GM12878 (cell line): ENCODE measurements at regions not wholly inside any gene's neighbourhood (a gene's known extent, or its start where the extent isn't known, plus 50 kb on each side); places are given as distances from the start of the nearest gene placed in this dataset.

ENCODE experiments used
- ATAC-seq: fragments of 200-7000 bp; cut with Tn5 transposase; 3 replicates; pipeline ENCODE4 v1.9.1; 2020; ENCODE audit warnings: mild to moderate bottlenecking, moderate library complexity
- BruUV-seq: library from RNA; stranded (reverse); fragments of 400-500 nt; replicated peaks from 2 replicates; lab custom pipeline; 2021; lab: Mats Ljungman, UMichigan
- CTCF ChIA-PET: fragments of 300-600 bp; sonication (Branson Sonifier 250); formaldehyde crosslinking; extraction: SDS; loops from one replicate; lab custom pipeline; 2021; ENCODE audit warnings: inconsistent platforms; lab: Yijun Ruan, JAX
- POLR2A ChIA-PET: fragments of 350-600 bp; formaldehyde crosslinking; extraction: SDS; loops from one replicate; lab custom pipeline; 2021; ENCODE audit warnings: inconsistent platforms; lab: Charles Lee
- RAD21 ChIA-PET: fragments of 300-600 bp; sonication (Branson Sonifier 250); formaldehyde crosslinking; loops from one replicate; lab custom pipeline; 2023; ENCODE audit warnings: antibody characterized with exemption; ENCODE audit not compliant: unreplicated experiment; lab: Charles Lee
- SMC1A ChIA-PET: fragments of 300-600 bp; sonication (Branson Sonifier 250); formaldehyde crosslinking; loops from one replicate; lab custom pipeline; 2023; ENCODE audit not compliant: unreplicated experiment, uncharacterized antibody; lab: Charles Lee
- DNase-seq: peaks from one replicate; pipeline ENCODE4 v3.0.0-alpha.2; 2011; ENCODE audit warnings: low read depth, low spot score
- FAIRE-seq: peaks from 3 replicates; lab custom pipeline; 2011; peaks lifted over from hg19 to GRCh38; lab: Jason Lieb, UNC
- H2AFZ ChIP-seq: 2 replicates; pipeline ENCODE4 v1.6.0; 2011; ENCODE audit warnings: low read depth, low read length, control low read depth; ENCODE audit not compliant: control insufficient read depth
- H3K27ac ChIP-seq: 2 replicates; pipeline ENCODE4 v1.5.1; 2011; ENCODE audit warnings: control low read depth; ENCODE audit not compliant: control insufficient read depth, insufficient read depth
- H3K27me3 ChIP-seq, 2 experiments: replicated peaks in 1 of 2; 2 replicates each; pipeline versions ENCODE4 v1.6.0 to v1.6.1; 2011; ENCODE audit warnings: low read length in 1 of 2; ENCODE audit not compliant: control insufficient read depth in 2 of 2, insufficient read depth in 2 of 2
- H3K36me3 ChIP-seq, 2 experiments: 2 replicates each; pipeline ENCODE4 v1.5.1; 2011; ENCODE audit warnings: low read length in 1 of 2; ENCODE audit not compliant: control insufficient read depth in 2 of 2, insufficient read depth in 2 of 2
- H3K4me1 ChIP-seq: 2 replicates; pipeline ENCODE4 v1.6.1; 2011; ENCODE audit warnings: mild to moderate bottlenecking, low read length, moderate library complexity, mixed read lengths; ENCODE audit not compliant: control insufficient read depth, insufficient read depth
- H3K4me2 ChIP-seq: 2 replicates; pipeline ENCODE4 v1.6.0; 2011; ENCODE audit warnings: control low read depth; ENCODE audit not compliant: control insufficient read depth, insufficient read depth
- H3K4me3 ChIP-seq: fragments of 200-600 bp; sonication (generic); 2 replicates; pipeline ENCODE4 v1.5.1; 2016
- H3K79me2 ChIP-seq: 2 replicates; pipeline ENCODE4 v1.6.0; 2011; ENCODE audit warnings: low read length; ENCODE audit not compliant: control insufficient read depth, insufficient read depth
- H3K9ac ChIP-seq: 2 replicates; pipeline ENCODE4 v1.8.0; 2011; ENCODE audit warnings: low read length, control low read depth, mixed read lengths; ENCODE audit not compliant: control insufficient read depth, insufficient read depth
- H3K9me3 ChIP-seq: replicated peaks from 3 replicates; pipeline ENCODE4 v1.5.1; 2011; ENCODE audit warnings: mild to moderate bottlenecking, low read length; ENCODE audit not compliant: control insufficient read depth, insufficient read depth
- H4K20me1 ChIP-seq: 2 replicates; pipeline ENCODE4 v1.6.0; 2011; ENCODE audit not compliant: control insufficient read depth, insufficient read depth
- CBX3 ChIP-seq: fragments of 200-600 bp; sonication (generic); IDR thresholded peaks from 2 replicates; pipeline ENCODE4 v1.6.1; 2016; ENCODE audit warnings: low read depth, borderline replicate concordance
- IRF3 ChIP-seq: fragments of 450-650 bp; IDR thresholded peaks from 2 replicates; pipeline ENCODE4 v1.6.1; 2014; ENCODE audit warnings: mild to moderate bottlenecking
- NR2F1 ChIP-seq: fragments of 450-650 bp; conservative IDR thresholded peaks from 2 replicates; pipeline ENCODE4 v1.6.1; 2017; ENCODE audit warnings: mild to moderate bottlenecking
- ZNF207 ChIP-seq: fragments of 450-650 bp; IDR thresholded peaks from 2 replicates; pipeline ENCODE4 v1.6.1; 2014; ENCODE audit warnings: antibody characterized with exemption, mild to moderate bottlenecking, borderline replicate concordance
- WGBS: methylation state at CpG from one replicate; pipeline ENCODE4 v1.1.6; 2016; ENCODE audit warnings: low lambda C conversion rate; ENCODE audit not compliant: insufficient replicate concordance, insufficient coverage; ENCODE audit errors: missing lambda C conversion rate; 5-methylcytosine and 5-hydroxymethylcytosine counted together
- in situ Hi-C: fragments of 300-500 bp; cut with MboI; formaldehyde crosslinking; loops from 9 replicates; pipeline ENCODE4 v1.14.3; 2018; ENCODE audit warnings: mixed read lengths
- intact Hi-C: fragments of 100-400 bp; cut with micrococcal nuclease; formaldehyde crosslinking; loops from one replicate; pipeline ENCODE4 v1.14.2; 2022; ENCODE audit not compliant: unreplicated experiment
- TF ChIP-seq, protein P1 (sequence below): fragments of 450-650 bp; formaldehyde crosslinking; IDR thresholded peaks from 2 replicates; pipeline ENCODE4 v1.4.0; 2020; ENCODE audit warnings: mild to moderate bottlenecking, moderate library complexity
- TF ChIP-seq, protein P2 (sequence below): IDR thresholded peaks from 2 replicates; pipeline ENCODE4 v1.6.1; 2012; ENCODE audit warnings: low read depth, low read length, improper control_type of control experiment
- TF ChIP-seq, protein P3 (sequence below): IDR thresholded peaks from 2 replicates; pipeline ENCODE4 v1.6.1; 2011; ENCODE audit warnings: low read depth, mild to moderate bottlenecking, low read length, moderate library complexity, borderline replicate concordance; ENCODE audit errors: extremely low read depth

- WGBS = 10% methylated on average over 9 of the region's 10 CpGs
- H4K20me1 ChIP-seq = no peaks in the 10 kb centered on the region
- no peak for FAIRE-seq
- DNase-seq = no peak
- no peak overlapping the region for H3K9ac ChIP-seq
- no peak for ATAC-seq
- H3K4me1 ChIP-seq = no peaks in the 10 kb centered on the region
- no peak overlapping the region for H3K27ac ChIP-seq
- no TSS peak for BruUV-seq
- no peak overlapping the region for H3K4me3 ChIP-seq
- TF ChIP-seq CBX3 = no peak
- TF ChIP-seq, protein P1, sequence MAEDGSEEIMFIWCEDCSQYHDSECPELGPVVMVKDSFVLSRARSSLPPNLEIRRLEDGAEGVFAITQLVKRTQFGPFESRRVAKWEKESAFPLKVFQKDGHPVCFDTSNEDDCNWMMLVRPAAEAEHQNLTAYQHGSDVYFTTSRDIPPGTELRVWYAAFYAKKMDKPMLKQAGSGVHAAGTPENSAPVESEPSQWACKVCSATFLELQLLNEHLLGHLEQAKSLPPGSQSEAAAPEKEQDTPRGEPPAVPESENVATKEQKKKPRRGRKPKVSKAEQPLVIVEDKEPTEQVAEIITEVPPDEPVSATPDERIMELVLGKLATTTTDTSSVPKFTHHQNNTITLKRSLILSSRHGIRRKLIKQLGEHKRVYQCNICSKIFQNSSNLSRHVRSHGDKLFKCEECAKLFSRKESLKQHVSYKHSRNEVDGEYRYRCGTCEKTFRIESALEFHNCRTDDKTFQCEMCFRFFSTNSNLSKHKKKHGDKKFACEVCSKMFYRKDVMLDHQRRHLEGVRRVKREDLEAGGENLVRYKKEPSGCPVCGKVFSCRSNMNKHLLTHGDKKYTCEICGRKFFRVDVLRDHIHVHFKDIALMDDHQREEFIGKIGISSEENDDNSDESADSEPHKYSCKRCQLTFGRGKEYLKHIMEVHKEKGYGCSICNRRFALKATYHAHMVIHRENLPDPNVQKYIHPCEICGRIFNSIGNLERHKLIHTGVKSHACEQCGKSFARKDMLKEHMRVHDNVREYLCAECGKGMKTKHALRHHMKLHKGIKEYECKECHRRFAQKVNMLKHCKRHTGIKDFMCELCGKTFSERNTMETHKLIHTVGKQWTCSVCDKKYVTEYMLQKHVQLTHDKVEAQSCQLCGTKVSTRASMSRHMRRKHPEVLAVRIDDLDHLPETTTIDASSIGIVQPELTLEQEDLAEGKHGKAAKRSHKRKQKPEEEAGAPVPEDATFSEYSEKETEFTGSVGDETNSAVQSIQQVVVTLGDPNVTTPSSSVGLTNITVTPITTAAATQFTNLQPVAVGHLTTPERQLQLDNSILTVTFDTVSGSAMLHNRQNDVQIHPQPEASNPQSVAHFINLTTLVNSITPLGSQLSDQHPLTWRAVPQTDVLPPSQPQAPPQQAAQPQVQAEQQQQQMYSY = no peak
- TF ChIP-seq, protein P2, sequence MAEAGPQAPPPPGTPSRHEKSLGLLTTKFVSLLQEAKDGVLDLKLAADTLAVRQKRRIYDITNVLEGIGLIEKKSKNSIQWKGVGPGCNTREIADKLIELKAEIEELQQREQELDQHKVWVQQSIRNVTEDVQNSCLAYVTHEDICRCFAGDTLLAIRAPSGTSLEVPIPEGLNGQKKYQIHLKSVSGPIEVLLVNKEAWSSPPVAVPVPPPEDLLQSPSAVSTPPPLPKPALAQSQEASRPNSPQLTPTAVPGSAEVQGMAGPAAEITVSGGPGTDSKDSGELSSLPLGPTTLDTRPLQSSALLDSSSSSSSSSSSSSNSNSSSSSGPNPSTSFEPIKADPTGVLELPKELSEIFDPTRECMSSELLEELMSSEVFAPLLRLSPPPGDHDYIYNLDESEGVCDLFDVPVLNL = no peak
- no peak for TF ChIP-seq IRF3
- TF ChIP-seq NR2F1 = no peak
- no peak for TF ChIP-seq ZNF207
- TF ChIP-seq, protein P3, sequence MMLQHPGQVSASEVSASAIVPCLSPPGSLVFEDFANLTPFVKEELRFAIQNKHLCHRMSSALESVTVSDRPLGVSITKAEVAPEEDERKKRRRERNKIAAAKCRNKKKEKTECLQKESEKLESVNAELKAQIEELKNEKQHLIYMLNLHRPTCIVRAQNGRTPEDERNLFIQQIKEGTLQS = no peak
- ChIA-PET CTCF (no interaction called here), POLR2A (no interaction called here), SMC1A (no interaction called here), RAD21 (no interaction called here)
- intact Hi-C loops (no loop called here), in situ Hi-C loops (no loop called here)
- no peaks in the 10 kb centered on the region for H3K36me3 ChIP-seq
- H2AFZ ChIP-seq = no peak overlapping the region
- no peaks in the 10 kb centered on the region for H3K9me3 ChIP-seq
- H3K4me2 ChIP-seq = no peak overlapping the region
- no peaks in the 10 kb centered on the region for H3K27me3 ChIP-seq
- H3K79me2 ChIP-seq = no peaks in the 10 kb centered on the region
Measured at GRCh38 chr16:79792664-79793351, 192.3 kb upstream of the MAF start.
